Gastroesophageal sphincter (tissue), 3 donors: ENCODE measurements at regions not wholly inside any gene's neighbourhood (a gene's known extent, or its start where the extent isn't known, plus 50 kb on each side); places are given as distances from the start of the nearest gene placed in this dataset.

ENCODE experiments used
- CTCF ChIP-seq, 4 experiments: fragments of 200-600 bp in 2 of 4; fragments of 450-650 bp in 2 of 4; sonication (generic) in 1 of 4; IDR thresholded peaks; one replicate each; pipeline ENCODE4 v1.5.1; 2017 to 2019; ENCODE audit warnings: antibody characterized with exemption in 4 of 4, mild to moderate bottlenecking in 2 of 4, moderate library complexity in 2 of 4
- EP300 ChIP-seq: sonication (generic); formaldehyde crosslinking; IDR thresholded peaks from one replicate; pipeline ENCODE4 v1.6.1; 2017; ENCODE audit warnings: antibody characterized with exemption, mild to moderate bottlenecking

- TF ChIP-seq CTCF (IDR thresholded peaks at IDR 0.05) (no peak), EP300 (no peak)
Measured at GRCh38 chr7:109091042-109091441, 521.4 kb downstream of the DNAJB9 start.
